NOMO-1 treated with dmso at 0.1 percent for 144 hours (cell line): ENCODE measurements at regions not wholly inside any gene's neighbourhood (a gene's known extent, or its start where the extent isn't known, plus 50 kb on each side); places are given as distances from the start of the nearest gene placed in this dataset.
"Not testable (repeated sequence)": the region's sequence is repeated elsewhere in the genome, so short reads cannot be mapped to it uniquely, and the experiment has no call there.

Experiments
- DNase-seq: peaks from one replicate; lab custom pipeline; 2025; ENCODE audit not compliant: unreplicated experiment; lab: John Stamatoyannopoulos, UW

DNA sequence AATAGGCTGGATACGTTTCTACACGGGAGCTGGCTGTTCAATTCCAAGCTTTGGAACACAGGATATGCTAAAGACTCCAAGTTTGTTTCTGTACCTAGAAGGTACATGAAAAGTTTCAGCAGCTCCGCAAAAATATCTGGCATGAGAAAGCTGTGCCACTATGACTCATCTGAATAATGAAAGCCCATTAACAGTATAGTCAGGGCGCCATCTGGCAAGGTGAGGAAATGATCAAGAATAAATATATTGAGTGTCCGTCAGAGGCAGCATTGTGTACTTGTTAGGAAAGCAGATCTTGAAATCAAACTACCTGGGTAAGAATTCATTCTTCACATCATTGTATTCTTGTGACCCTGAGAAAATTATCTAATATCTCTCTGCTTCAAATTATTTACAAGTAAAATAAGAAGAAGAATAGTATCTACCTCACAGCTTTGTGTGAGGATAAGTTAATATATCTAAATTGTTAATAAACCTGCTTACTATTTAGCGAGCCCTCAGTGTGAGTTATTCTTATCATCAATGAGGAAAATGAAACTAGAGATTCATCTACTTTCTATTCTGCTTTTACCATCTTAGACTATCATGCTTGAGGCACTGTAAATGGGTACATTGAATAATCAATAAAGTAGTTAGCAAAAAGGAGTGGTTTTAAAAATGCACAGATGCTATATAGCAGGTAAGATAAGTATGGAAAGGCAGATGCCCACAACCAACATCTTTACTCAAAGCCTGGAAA, 53.5 kb downstream of the FSCB start:
- no peak for DNase-seq

DNA sequence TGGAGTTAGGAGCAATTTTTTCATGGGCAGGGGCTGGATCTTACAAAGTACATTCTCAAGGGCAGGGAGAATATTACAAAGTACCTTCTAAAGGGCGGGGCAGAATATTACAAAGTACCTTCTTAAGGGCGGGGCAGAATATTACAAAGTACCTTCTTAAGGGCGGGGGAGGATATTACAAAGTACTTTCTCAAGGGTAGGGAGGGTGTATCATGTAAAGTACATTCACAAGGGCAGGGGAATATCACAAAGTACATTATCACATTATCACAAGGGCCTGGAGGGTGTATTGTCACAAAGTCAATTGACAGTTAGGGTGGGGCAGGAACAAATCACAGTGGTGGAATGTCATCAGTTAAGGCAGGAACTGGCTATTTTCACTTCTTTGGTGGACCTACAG, 56.9 kb downstream of the FSCB start:
- not testable (repeated sequence) for DNase-seq

DNA sequence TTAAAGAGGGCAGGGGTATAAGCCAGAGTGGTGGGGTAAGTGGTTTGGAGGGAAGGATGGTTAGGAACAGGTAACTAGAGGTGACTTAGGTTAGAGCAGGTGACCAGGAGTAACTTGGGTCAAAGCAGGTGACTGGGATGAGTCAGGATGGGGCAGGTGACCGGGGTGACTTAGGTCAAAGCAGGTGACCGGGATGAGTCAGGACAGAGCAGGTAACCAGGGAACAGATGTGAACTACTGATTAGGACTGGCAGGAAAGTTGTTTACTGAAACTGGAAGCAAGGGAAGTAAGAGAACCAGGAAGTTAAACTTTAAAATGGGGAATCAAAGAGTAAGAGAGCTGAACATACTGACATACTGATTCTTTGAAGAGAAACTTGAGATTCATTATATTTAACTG, 57.4 kb downstream of the FSCB start:
- DNase-seq, result no peak

DNA sequence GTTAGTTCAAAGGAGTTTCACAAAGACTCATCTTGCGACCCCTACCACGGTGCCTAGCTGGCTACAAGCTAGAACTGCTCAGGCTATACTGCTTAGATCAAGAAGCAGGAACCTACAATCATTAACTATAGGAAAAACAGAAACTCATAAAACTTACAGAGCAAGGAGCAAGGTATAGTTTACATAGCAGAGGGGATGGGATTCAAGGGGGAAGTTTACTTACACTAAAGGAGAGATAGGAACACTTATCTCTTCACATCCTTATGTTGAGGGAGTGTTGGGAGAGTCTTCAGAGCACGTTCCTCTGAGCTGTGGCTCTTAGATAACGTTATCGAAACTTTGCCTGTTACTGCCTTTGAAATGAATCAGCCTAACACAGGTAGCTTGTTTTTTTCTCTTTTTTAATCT, 58.1 kb downstream of the FSCB start:
- no peak for DNase-seq

DNA sequence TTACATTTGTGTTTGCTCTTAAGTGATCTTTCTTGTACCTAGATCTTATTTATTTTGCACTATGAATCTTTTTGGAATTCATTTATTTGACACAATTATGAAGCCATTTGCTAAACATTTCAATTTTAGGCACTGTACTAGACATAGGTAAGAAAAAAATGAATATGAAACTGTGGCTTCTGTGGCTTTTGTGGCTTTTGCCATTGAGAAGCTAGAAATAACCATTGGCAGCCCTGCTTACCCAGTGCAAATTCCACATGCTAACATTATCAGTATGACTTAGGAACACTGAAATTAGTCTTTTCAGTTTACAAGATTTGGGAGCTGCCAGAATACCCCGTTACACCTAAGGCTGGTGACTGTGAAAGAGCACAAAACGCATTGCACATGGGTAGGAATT, 60.1 kb downstream of the FSCB start:
- DNase-seq, result no peak

DNA sequence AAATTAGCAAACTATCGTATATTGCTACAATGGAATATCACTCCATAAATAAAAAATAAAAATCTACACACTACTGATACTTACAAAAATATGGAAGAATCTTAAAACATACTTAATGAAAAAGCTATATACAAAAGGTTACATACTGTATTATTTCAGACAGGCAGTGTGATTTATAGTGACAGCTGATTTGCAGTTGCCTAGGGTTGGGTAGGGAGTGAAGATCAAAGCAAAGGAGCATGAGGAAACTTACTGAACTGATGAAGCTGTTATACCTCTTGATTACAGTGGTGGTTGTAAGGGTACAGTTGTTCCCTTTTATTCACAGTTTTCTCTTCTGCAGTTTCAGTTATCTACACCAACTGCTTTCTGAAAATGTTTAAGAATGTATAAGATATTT, 62.6 kb downstream of the FSCB start:
- no peak for DNase-seq

DNA sequence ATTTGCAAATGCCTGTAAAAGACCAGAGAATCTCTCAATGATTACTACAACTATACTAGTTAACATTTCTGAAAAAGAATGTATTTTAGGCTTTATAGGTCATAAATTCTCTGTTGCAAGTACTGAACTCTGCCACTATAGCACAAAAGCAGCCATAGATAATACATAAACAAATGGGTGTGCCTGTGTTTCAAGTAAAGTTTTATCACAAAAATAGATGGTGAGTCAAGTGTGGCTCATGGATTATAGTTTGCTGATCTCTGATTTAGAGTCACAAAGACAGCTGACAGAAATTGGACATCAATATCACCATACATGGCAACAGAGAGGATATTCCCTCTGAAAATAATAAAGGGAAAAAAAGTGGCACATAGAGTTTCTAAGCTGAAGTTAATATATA, 68.1 kb downstream of the FSCB start:
- DNase-seq, result no peak

DNA sequence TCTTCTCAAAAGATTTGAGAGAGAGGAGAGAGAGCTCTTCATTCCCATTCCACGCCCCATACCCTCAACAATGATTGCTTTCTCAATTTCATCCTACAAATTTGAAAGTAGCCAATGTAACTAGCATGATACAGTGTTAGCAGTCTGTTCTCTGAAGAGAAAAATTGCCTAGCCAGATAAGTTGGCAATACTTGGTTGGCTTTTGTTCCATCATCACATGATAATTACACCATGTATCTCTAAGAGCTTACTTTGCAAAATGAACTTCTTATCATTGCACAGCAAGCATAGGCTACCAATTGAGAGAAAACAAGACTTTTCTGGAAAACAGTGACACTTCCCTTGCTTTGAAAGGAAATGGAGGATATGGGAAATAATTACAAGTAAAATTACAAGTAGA, 68.9 kb downstream of the FSCB start:
- no peak for DNase-seq

DNA sequence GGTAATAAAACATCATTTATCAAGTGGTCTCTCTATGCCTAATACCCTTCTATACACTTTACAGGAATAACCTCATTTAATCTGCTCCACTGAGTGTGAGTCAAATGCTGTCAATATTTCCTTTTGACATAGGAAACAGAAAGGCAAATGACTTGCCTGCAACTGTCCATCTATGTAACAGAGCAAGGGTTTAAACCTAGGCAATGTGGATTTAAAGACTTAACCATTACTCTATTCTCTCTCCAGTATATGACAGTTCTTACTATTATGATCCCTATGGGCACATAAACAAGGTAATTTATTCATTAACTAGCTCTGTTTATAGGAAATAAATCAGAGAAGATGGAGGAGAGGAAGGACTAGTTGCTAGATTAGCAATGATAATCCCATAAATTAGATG, 70.6 kb downstream of the FSCB start:
- no peak for DNase-seq

DNA sequence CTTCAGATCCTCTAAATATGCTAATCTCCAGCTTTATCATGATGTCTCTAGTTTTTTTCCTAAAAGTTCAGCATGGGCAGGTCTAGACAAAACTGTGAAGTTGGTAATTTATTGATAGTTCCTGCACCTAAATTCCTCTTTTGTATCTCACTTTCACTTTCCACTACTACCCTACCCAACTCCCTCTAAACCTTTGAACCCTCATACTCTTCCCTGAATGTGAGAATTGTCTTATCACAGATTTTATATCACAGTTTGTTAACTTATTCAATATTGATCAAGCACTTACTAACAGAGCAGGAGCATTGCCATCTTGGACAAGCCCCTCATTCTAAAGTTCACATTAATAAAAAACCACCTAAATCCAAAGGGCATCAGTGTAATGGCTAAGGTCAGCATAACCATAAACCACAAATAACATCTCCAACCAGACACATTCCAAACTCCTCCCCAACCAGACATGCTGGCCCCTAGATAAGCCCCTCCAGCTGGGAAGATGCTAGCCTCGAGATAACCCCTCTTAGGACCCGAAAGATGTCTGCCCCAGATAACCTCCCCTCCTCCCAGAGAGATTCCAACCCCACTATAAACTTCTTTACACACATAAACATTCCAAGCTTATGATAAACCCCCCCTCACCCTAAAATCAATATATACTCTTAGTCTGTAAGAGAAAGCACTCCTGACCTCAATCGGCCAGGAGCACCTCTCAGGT, 78.7 kb downstream of the FSCB start:
- DNase-seq, result no peak

DNA sequence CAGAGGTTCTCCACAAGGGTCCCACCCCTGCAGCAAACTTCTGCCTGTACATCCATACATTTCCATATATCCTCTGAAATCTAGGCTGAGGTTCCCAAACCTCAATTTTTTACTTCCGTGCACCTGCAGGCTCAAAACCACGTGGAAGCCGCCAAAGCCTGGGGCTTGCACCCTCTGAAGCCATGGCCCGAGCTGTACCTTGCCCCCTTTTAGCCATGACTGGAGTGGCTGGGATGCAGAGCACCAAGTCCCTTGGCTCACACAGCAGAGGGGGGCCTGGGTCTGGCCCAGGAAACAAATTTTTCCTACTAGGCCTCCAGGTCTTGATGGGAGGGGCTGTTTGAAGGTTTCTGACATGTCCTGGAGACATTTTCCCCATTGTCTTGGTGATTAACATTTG, 84.4 kb downstream of the FSCB start:
- no peak for DNase-seq

DNA sequence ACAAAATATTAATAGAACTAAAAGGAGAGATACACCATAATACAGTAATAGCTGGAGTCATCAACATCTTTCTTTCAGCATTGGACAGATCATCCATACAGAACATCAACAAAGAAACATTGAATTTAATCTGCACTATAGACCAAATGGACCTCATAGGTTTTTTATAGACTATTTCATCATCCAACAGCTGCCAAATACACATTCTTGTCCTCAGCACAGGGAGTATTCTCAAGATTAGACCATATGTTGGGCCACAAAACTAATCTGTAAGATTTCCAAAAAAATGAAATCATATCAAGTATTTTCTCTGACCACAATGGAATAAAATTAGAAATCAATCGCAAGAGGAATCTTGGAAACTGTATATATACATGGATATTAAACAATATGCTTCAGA, 86.9 kb downstream of the FSCB start:
- DNase-seq, result no peak

DNA sequence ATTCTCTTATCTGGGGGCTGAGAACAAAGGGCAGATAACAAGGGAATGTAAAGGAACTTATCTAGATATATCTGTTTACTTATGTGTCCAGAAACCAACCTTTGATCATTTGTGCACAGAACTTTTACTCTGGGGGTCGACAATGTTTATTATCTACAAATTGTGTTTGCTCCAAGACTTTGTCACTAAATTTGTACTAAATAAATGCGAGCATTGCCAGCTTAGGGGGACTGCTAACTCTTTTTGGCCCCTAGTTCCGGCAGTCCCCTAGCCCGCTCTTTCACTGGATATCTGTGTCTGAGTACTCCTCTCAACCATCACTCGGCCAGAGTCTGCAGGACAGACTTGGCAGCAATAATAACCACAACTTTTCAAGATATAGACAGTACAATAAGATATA, 88.2 kb downstream of the FSCB start:
- no peak for DNase-seq

DNA sequence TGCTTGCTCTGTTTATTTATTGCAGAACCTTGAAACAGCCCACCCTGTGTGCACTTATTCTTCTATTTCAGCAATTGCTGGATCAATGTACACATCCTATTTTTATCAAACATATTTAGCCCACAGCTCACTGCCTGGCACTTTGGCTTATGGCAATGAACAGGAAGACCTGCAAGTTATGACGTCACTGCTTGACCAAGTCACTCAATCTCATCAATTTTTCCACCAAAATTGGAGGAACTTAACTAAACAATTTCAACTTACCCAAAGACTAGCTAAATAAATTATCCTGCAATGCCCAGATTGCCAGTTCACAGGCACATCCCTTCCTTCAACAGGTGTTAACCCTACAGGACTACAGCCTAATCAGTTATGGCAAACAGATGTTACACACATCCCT, 89.3 kb downstream of the FSCB start:
- no peak for DNase-seq

DNA sequence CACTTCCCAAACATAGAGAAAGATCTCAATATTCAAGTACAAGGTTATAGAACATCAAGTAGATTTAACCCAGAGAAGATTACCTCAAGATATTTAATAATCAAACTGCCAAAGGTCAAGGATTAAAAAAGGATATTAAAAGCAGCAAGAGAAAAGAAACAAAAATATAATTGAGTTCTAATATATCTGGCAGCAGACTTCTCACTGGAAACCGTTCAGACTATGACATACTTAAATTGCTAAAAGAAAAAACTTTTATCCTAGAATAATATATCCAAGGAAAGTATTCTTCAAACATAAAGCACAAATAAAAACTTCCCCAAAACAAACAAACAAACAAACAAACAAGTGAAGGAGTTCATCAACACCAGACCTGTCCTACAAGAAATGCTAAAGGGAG, 92.4 kb downstream of the FSCB start:
- no peak for DNase-seq

DNA sequence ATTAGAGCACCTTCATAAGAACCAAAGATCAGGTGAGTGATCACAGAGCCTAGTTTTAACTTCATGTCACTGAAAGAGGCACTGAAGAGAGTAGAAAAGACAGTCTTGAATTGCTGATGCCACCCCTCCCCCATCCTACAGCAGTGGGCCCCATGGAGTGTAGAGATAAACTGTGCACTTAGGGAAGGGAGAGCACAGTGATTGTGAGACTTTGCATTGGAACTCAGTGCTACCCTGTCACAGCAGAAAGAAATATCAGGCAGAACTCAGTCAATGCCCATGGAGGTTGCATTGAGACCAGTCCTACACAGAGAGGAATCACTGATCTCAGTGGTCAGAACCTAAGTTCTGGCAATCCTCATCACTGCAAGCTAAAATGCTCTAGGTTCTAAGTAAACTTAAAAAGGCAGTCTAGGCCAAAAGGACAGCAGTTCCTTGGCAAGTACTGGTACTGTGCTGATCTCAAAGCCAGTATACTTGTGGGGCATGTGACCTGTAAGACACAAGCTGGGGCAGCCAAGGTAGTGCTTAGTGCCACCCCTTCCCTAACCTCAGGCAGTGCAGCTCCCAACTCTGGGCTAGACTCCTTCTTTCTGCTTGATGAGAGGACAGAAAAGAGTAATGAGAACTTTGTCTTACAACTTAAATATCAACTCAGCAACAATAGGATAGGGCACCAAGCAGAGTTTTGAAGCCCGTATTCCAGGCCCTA, 94.1 kb downstream of the FSCB start:
- DNase-seq, result no peak

DNA sequence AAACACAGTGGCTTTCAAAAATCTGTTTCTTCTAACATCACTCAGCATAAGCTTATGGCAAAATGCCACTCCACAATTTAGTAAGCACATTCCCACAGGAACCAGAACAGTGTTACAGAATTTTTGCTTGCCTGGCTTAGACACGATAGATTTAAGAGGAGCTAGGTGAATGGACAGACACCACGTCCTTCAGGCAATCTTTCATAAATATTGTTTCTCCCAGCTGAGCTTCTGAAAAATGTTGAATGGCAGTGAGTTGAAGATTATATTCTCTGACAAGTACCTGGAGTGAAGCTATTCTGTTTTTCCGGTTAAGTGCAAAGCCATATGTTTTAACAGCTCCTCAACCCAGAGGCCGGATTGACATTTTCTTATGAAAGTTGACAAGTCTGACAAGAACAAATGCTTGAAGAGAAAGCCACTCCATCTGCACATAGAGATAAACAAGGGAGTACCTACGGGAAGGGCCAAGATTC, 102.0 kb downstream of the FSCB start:
- DNase-seq, result no peak

DNA sequence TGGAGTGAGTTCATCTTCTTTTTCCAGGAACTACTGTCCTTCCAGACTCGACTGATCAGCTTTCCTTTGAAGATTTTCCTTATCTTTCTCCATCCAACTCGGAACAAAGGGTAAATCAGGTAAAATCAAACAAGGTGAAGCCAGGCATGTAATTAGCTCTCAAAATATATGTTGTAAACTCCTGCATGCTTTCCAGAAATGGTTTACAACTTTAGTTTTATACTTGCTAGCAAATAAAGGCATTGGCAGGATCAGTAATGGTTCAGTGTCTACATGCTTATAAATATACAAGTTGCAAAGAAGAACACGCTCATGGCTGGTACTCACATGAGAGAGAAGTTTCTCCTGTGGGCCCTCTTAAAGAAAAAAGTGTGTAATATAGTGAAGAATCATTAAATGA, 102.5 kb downstream of the FSCB start:
- no peak for DNase-seq

DNA sequence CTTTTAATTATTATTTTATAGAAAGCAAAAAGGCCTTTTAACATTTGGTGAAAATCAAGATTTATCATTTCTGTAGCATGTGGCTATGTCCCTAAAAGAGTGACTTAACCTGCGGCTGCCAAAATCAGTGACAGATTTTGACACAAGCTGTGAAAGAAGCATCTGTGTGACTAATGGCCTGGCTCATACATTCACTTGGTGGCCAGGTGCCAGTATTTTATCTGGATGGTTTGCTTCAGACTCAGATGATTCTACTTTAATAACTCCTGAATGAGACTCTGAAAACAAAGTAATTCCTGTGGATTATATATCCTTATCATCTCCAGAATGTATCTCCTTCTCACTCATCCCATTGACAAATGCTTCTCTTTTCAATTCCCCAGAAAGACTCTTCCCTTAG, 103.0 kb downstream of the FSCB start:
- DNase-seq, result no peak

DNA sequence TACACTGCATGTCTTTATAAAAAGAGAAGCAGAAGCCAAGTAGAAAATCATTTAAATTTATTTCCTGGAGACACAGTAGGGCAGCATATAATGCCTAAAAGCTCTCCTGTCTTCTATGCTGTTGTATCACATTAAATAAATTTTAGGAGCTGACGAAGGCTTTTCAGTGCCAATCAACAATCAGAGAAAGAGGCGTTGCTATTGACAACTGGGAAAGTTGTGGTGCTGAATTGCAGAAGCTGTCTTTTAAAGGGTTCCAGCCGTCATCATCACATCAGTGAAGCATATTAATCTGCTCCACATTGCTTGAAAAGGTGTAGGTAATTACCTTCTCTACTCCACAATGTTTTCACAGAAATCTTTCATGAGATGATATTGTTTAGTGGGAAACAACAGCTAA, 103.9 kb downstream of the FSCB start:
- DNase-seq, result no peak

DNA sequence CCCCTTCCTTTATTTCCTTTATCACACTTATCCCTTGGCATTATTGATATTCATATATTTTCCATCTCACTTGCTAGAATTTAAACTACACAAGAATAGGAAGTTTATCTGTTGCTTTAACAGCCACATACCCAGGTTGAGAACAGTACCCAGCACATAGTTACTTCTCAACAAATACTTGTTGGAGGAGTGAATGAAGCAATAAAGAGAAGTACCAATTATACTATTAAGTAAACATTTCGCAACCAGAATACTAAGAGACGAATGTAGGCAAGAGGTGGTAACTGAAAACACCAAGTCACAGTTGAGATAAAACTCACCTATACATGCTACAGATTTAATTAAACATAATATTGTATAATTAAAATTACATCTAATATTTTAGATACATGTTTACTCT, 110.9 kb downstream of the FSCB start:
- no peak for DNase-seq

DNA sequence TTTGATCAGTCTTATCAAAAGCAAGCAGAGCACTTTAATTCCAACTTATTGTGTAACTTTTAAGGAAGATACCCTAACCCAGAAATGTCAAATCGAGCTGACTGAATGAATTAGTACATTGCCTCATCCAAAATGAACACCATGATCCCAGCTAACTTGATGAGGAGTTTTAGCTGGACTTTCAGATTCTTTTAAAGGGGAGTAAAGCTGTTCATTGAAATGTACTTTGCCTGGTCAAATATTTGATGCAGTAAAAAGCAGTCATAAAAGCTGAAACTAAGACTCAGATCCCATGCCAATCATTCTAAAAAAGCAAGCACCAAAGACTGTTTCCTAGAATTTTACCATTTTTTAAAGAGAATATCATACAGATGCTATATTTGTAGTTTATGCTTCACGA, 114.1 kb downstream of the FSCB start:
- DNase-seq, result no peak
